ENCODE measurements at regions not wholly inside any gene's neighbourhood (a gene's known extent, or its start where the extent isn't known, plus 50 kb on each side); places are given as distances from the start of the nearest gene placed in this dataset.
A peak's percentile ranks its signal among the peaks of the same experiment; 100 is the strongest.
"Not testable (repeated sequence)": the region's sequence is repeated elsewhere in the genome, so short reads cannot be mapped to it uniquely, and the experiment has no call there.

DNA sequence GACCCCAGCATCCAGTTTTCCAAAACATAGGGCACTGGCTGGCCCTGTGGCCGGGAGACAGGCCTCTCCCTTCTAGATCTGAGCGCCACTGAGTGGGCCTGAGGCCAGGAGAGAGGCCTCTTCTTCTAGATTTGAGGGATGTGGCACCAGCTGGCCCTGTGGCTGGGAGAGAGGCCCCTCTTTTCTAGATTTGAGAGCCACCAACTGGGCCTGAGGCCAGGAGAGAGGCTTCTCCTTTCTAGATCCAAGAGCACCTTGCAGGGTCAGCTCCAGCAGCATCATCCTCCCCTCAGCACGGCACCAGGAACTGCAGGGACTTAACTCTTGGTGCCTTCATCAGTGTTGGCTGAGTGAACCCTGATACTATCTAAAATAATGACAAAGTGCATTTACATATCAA lies 114.3 kb upstream of the ALKAL2 start:
- Mint-ChIP-seq H3K27ac (no peak overlapping the region), H3K36me3 (peaks cover 7% of the 10 kb centered on the region), H3K9me3 (peaks cover 16% of the 10 kb centered on the region), H3K4me3 (no peak overlapping the region), H3K4me1 (no peaks in the 10 kb centered on the region), H3K27me3 (no peaks in the 10 kb centered on the region)
- ATAC-seq: no peak

DNA sequence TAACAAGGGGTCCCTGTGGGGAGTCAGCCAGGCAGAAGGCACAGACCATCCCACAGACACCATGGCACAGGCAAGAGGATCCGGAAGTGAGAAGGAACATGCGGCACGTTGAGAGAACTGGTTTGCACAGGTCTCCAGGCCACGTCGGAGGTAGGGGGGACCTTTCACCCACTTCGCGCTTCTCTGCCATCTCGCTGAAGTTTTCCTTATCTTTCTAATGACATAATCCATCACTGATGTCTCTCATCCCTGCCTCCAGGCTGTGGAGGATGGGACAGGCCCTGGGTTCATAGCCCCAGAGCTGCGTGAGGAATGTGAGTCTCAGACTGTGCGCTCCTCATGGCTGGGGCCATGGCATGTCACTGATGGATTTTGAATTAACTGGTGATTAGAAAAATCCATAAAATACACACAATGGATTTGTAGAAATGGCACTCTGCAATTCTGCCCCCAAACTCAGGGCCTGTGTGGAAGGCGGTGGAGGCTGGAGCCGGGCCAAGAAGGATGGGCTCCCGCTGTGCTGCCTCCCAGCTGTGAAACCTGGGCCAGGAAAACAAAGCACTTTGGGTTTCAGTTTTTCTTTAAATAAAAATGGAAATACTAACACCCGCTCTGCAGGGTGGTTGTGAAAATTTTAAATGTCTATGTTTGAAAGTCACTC lies 113.3 kb upstream of the ALKAL2 start:
- Mint-ChIP-seq H3K4me1 (no peaks in the 10 kb centered on the region), H3K27me3 (no peaks in the 10 kb centered on the region), H3K4me3 (no peak overlapping the region), H3K9me3 (peaks cover 16% of the 10 kb centered on the region), H3K36me3 (peaks cover 7% of the 10 kb centered on the region), H3K27ac (no peak overlapping the region)
- no peak for ATAC-seq

DNA sequence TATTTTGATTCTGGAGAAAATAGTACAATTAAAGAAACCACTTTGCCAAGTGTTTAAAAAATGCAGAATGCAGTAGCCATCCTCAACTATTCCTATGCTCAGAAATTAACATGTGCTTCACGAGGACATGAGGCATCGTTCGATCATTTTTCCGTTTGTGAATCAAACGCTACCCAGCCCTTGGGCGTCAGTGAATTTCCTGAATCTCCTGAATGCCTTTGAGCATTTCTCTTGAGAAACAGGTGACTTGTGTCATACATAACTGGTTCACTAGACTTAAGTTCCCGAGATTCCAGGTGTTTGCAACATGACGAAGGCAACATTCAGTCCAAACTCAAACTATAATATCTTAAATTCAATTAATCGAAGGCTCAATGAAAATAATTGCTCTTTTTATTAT lies 110.0 kb upstream of the ALKAL2 start:
- H3K27me3 Mint-ChIP-seq: no peaks in the 10 kb centered on the region
- no peaks in the 10 kb centered on the region for H3K36me3 Mint-ChIP-seq
- H3K9me3 Mint-ChIP-seq: peaks cover under 1% of the 10 kb centered on the region
- H3K4me3 Mint-ChIP-seq: no peak overlapping the region
- ATAC-seq: no peak
- no peak overlapping the region for H3K27ac Mint-ChIP-seq
- peaks cover 12% of the 10 kb centered on the region for H3K4me1 Mint-ChIP-seq

- peaks cover 12% of the 10 kb centered on the region for H3K4me1 Mint-ChIP-seq
- H3K27ac Mint-ChIP-seq: no peak overlapping the region
- H3K27me3 Mint-ChIP-seq: no peaks in the 10 kb centered on the region
- no peaks in the 10 kb centered on the region for H3K9me3 Mint-ChIP-seq
- ATAC-seq: no peak
- no peak overlapping the region for H3K4me3 Mint-ChIP-seq
- H3K36me3 Mint-ChIP-seq: no peaks in the 10 kb centered on the region
These were observed 109.6 kb upstream of the ALKAL2 start for GRCh38 chr2:397521-397920.

- Mint-ChIP-seq H3K36me3 (no peaks in the 10 kb centered on the region), H3K27me3 (no peaks in the 10 kb centered on the region), H3K4me1 (peaks cover 12% of the 10 kb centered on the region), H3K4me3 (no peak overlapping the region), H3K27ac (no peak overlapping the region), H3K9me3 (no peaks in the 10 kb centered on the region)
- no peak for ATAC-seq
These were observed 109.0 kb upstream of the ALKAL2 start for GRCh38 chr2:396903-397302.

GRCh38 chr2:395886-396285 lies 108.0 kb upstream of the ALKAL2 start:
- H3K4me3 Mint-ChIP-seq: no peak overlapping the region
- peaks cover 12% of the 10 kb centered on the region for H3K4me1 Mint-ChIP-seq
- ATAC-seq: no peak
- no peaks in the 10 kb centered on the region for H3K27me3 Mint-ChIP-seq
- no peaks in the 10 kb centered on the region for H3K36me3 Mint-ChIP-seq
- H3K9me3 Mint-ChIP-seq: no peaks in the 10 kb centered on the region
- H3K27ac Mint-ChIP-seq: no peak overlapping the region

DNA sequence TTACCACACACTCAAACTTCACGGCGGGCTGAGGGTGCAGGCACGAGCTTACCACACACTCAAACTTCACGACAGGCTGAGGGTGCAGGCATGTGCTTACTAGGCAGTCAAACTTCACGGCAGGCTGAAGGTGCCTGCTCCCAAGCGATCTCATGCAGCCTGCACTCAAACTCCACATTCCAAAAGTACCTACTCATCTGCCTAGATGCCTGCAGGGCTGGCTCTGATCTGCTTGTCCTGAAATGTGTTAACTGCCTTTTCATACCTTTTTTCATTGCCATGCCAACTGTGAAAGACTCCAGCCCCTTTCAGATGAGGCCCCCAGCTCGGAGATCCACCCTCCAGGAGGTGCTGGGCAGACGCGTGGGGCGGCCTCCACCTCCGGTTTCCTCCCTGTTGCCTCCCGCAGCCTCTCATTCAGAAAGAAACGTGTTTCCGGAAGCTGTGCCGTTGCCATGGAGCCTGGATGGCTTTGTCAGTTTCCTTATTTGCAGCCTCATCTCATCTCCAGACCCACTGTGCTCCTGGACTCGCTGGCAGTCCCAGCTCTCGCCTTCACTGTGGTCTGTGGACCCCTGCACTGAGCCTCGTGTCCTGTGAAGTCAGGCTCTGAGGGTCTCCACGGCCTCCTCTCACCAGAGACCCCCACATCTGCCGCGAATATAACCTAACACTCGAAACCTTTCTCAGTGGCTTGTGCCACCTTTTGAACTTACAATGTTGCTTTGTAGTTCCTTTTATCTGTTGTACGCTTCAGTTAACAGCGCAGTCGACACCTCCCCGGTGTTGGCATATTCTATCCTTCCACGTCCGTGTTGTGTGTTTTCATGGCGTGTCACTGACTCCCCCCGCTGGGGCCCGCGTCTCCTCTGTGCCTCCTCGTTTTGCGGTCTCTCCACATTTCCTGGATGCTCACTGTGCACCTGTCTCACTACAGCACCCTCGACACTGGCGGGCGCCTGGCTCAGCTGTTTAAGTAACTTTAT lies 106.1 kb upstream of the ALKAL2 start:
- peaks cover 12% of the 10 kb centered on the region for H3K4me1 Mint-ChIP-seq
- H3K27ac Mint-ChIP-seq: peak overlapping the region; percentile 61
- ATAC-seq: peak; percentile 62
- H3K36me3 Mint-ChIP-seq: no peaks in the 10 kb centered on the region
- H3K9me3 Mint-ChIP-seq: peaks cover 1% of the 10 kb centered on the region
- no peaks in the 10 kb centered on the region for H3K27me3 Mint-ChIP-seq
- peak overlapping the region; percentile 75 for H3K4me3 Mint-ChIP-seq

GRCh38 chr2:392926-393280 lies 105.0 kb upstream of the ALKAL2 start:
- H3K9me3 Mint-ChIP-seq: peaks cover 3% of the 10 kb centered on the region
- H3K27ac Mint-ChIP-seq: no peak overlapping the region
- H3K4me1 Mint-ChIP-seq: peaks cover 12% of the 10 kb centered on the region
- no peak overlapping the region for H3K4me3 Mint-ChIP-seq
- H3K27me3 Mint-ChIP-seq: no peaks in the 10 kb centered on the region
- ATAC-seq: no peak
- H3K36me3 Mint-ChIP-seq: no peaks in the 10 kb centered on the region

GRCh38 chr2:392181-392925 lies 104.5 kb upstream of the ALKAL2 start:
- H3K27me3 Mint-ChIP-seq: no peaks in the 10 kb centered on the region
- no peak overlapping the region for H3K27ac Mint-ChIP-seq
- no peak overlapping the region for H3K4me3 Mint-ChIP-seq
- no peaks in the 10 kb centered on the region for H3K36me3 Mint-ChIP-seq
- H3K4me1 Mint-ChIP-seq: peaks cover 12% of the 10 kb centered on the region
- no peak for ATAC-seq
- peaks cover 3% of the 10 kb centered on the region for H3K9me3 Mint-ChIP-seq

DNA sequence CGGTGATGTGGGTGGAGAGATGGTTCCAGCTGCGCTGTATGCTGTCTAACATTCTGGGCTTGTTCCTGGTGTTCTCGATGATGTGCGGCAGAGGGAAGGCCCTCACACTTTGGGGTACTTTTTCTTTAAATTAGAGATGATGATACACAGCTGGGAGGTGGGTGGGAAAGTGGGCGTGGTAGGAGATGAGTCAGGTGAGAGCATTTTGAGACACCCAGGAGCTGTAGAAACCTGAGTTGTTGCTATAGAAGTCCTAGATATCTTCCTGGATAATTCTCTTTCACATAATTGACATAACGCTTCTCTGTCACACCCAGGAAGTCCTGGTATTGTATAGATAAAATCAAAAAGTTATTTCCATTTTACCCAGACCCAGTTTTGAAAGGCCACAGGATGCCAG lies 103.8 kb upstream of the ALKAL2 start:
- H3K4me3 Mint-ChIP-seq: no peak overlapping the region
- H3K9me3 Mint-ChIP-seq: peaks cover 3% of the 10 kb centered on the region
- H3K27ac Mint-ChIP-seq: no peak overlapping the region
- H3K36me3 Mint-ChIP-seq: no peaks in the 10 kb centered on the region
- H3K4me1 Mint-ChIP-seq: peaks cover 12% of the 10 kb centered on the region
- no peak for ATAC-seq
- peaks cover 6% of the 10 kb centered on the region for H3K27me3 Mint-ChIP-seq

DNA sequence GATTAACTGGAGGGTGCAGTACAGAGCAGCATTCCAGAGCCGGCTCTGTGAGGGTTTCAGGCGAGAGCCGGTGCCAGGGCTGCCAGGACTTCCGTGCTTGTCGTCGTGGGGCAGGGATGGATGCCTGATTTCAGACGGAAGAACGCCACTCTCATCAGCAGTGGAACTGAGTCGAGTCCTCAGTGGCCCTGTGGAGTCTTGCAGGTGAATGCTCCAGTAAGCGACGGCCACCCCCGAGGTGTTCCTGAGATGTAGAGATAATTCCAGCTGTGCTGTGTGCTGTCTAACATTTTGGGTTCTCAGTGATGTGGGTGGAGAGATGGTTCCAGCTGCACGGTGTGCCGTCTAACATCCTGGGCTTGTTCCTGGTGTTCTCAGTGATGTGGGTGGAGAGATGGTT lies 103.1 kb upstream of the ALKAL2 start:
- peaks cover 12% of the 10 kb centered on the region for H3K4me1 Mint-ChIP-seq
- peaks cover 9% of the 10 kb centered on the region for H3K27me3 Mint-ChIP-seq
- H3K36me3 Mint-ChIP-seq: no peaks in the 10 kb centered on the region
- no peak overlapping the region for H3K4me3 Mint-ChIP-seq
- no peak for ATAC-seq
- no peak overlapping the region for H3K27ac Mint-ChIP-seq
- H3K9me3 Mint-ChIP-seq: peaks cover 3% of the 10 kb centered on the region

GRCh38 chr2:389985-390384 lies 102.1 kb upstream of the ALKAL2 start:
- not testable (repeated sequence) for H3K36me3 Mint-ChIP-seq, ATAC-seq, H3K4me3 Mint-ChIP-seq, H3K9me3 Mint-ChIP-seq, H3K27me3 Mint-ChIP-seq, H3K27ac Mint-ChIP-seq
- H3K4me1 Mint-ChIP-seq: peaks cover 12% of the 10 kb centered on the region

GRCh38 chr2:388752-389151 lies 100.9 kb upstream of the ALKAL2 start:
- H3K27ac Mint-ChIP-seq, H3K4me3 Mint-ChIP-seq, H3K36me3 Mint-ChIP-seq, H3K4me1 Mint-ChIP-seq, ATAC-seq, H3K9me3 Mint-ChIP-seq, H3K27me3 Mint-ChIP-seq: not testable (repeated sequence)

DNA sequence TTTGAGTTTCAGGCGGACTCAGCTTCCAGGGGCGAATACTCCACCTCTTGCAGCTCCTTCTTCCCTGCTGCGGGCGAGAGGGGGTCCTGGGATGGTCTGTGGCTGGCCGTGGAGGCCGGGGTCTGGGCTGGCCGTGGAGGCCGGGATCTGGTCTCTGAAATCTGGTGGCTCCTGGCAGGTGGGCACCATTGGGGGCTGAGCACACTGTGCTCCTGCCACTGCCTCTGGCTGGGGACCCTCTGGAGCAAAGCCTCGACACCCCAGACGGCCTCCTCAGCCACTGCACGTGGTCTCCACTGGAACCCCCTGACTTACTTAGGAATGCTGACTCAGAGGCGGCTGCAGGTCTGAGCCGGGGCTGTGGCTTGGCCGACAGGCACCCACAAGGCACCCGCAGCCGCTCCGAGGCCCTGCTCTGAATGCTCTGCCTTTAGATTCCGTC lies 100.1 kb upstream of the ALKAL2 start:
- no peak overlapping the region for H3K4me3 Mint-ChIP-seq
- H3K27ac Mint-ChIP-seq: no peak overlapping the region
- H3K36me3 Mint-ChIP-seq: no peaks in the 10 kb centered on the region
- H3K27me3 Mint-ChIP-seq: peaks cover 9% of the 10 kb centered on the region
- no peak for ATAC-seq
- peaks cover 7% of the 10 kb centered on the region for H3K4me1 Mint-ChIP-seq
- peaks cover 3% of the 10 kb centered on the region for H3K9me3 Mint-ChIP-seq

GRCh38 chr2:386406-387103 lies 98.7 kb upstream of the ALKAL2 start:
- peaks cover 9% of the 10 kb centered on the region for H3K27me3 Mint-ChIP-seq
- H3K27ac Mint-ChIP-seq: peak overlapping the region; percentile 51
- no peak overlapping the region for H3K4me3 Mint-ChIP-seq
- ATAC-seq: peak; percentile 36
- H3K9me3 Mint-ChIP-seq: peaks cover 3% of the 10 kb centered on the region
- H3K36me3 Mint-ChIP-seq: no peaks in the 10 kb centered on the region
- H3K4me1 Mint-ChIP-seq: peaks cover 7% of the 10 kb centered on the region
